ENCODE measurements at regions not wholly inside any gene's neighbourhood (a gene's known extent, or its start where the extent isn't known, plus 50 kb on each side); places are given as distances from the start of the nearest gene placed in this dataset.

- no peak overlapping the region for H3K27ac ChIP-seq
- no peak for ATAC-seq (ENCODE audit: insufficient number of reproducible peaks, low FRiP score, low read depth)
- H3K4me3 ChIP-seq: no peak overlapping the region
- H3K9me3 ChIP-seq: no peaks in the 10 kb centered on the region
- no peak for TF ChIP-seq CTCF (IDR thresholded peaks at IDR 0.05)
- no peaks in the 10 kb centered on the region for H3K4me1 ChIP-seq (ENCODE audit: control insufficient read depth in 1 of 2, low read depth in 2 of 2)
- no peak for DNase-seq (ENCODE audit: low spot score)
- no peaks in the 10 kb centered on the region for H3K27me3 ChIP-seq (replicated peaks; ENCODE audit: insufficient read depth)
- no peaks in the 10 kb centered on the region for H3K36me3 ChIP-seq
Measured at GRCh38 chr5:118017536-118017935, 970.8 kb downstream of the DTWD2 start.

GRCh38 chr5:118016396-118016795 lies 972.0 kb downstream of the DTWD2 start:
- no peak for TF ChIP-seq CTCF (IDR thresholded peaks at IDR 0.05)
- no peaks in the 10 kb centered on the region for H3K27me3 ChIP-seq (replicated peaks; ENCODE audit: insufficient read depth)
- no peak overlapping the region for H3K27ac ChIP-seq
- no peaks in the 10 kb centered on the region for H3K36me3 ChIP-seq
- no peak overlapping the region for H3K4me3 ChIP-seq
- no peak for DNase-seq (ENCODE audit: low spot score)
- no peaks in the 10 kb centered on the region for H3K9me3 ChIP-seq
- no peaks in the 10 kb centered on the region for H3K4me1 ChIP-seq (ENCODE audit: control insufficient read depth in 1 of 2, low read depth in 2 of 2)
- no peak for ATAC-seq (ENCODE audit: insufficient number of reproducible peaks, low FRiP score, low read depth)

GRCh38 chr5:118015511-118015910 lies 972.8 kb downstream of the DTWD2 start:
- no peaks in the 10 kb centered on the region for H3K4me1 ChIP-seq (ENCODE audit: control insufficient read depth in 1 of 2, low read depth in 2 of 2)

GRCh38 chr5:118009741-118010297 lies 978.5 kb downstream of the DTWD2 start:
- ATAC-seq (ENCODE audit: insufficient number of reproducible peaks, low FRiP score, low read depth): no peak
- no peaks in the 10 kb centered on the region for H3K4me1 ChIP-seq (ENCODE audit: control insufficient read depth in 1 of 2, low read depth in 2 of 2)
- H3K36me3 ChIP-seq: no peaks in the 10 kb centered on the region
- no peaks in the 10 kb centered on the region for H3K27me3 ChIP-seq (replicated peaks; ENCODE audit: insufficient read depth)
- H3K27ac ChIP-seq: no peak overlapping the region
- H3K4me3 ChIP-seq: no peak overlapping the region
- no peaks in the 10 kb centered on the region for H3K9me3 ChIP-seq
- TF ChIP-seq CTCF (IDR thresholded peaks at IDR 0.05): no peak
- DNase-seq (ENCODE audit: low spot score): no peak

More at GRCh38 chr5:118015511-118015910, 972.8 kb downstream of the DTWD2 start:
- Histone ChIP-seq H3K4me3 (no peak overlapping the region), H3K36me3 (no peaks in the 10 kb centered on the region), H3K27ac (no peak overlapping the region), H3K27me3 (replicated peaks; ENCODE audit: insufficient read depth) (no peaks in the 10 kb centered on the region), H3K9me3 (no peaks in the 10 kb centered on the region)
- no peak for DNase-seq (ENCODE audit: low spot score)
- no peak for ATAC-seq (ENCODE audit: insufficient number of reproducible peaks, low FRiP score, low read depth)
- TF ChIP-seq CTCF (IDR thresholded peaks at IDR 0.05): no peak

- Histone ChIP-seq H3K9me3 (no peaks in the 10 kb centered on the region), H3K4me3 (no peak overlapping the region), H3K36me3 (no peaks in the 10 kb centered on the region), H3K27me3 (replicated peaks; ENCODE audit: insufficient read depth) (no peaks in the 10 kb centered on the region), H3K27ac (no peak overlapping the region), H3K4me1 (ENCODE audit: control insufficient read depth in 1 of 2, low read depth in 2 of 2) (no peaks in the 10 kb centered on the region)
- ATAC-seq (ENCODE audit: insufficient number of reproducible peaks, low FRiP score, low read depth): no peak
- no peak for DNase-seq (ENCODE audit: low spot score)
- no peak for TF ChIP-seq CTCF (IDR thresholded peaks at IDR 0.05)
Measured at GRCh38 chr5:118008779-118009178, 979.6 kb downstream of the DTWD2 start.

Measured in thoracic aorta (tissue), 2 donors.